DMS53 treated with DMSO at 0.1 percent for 48 hours (cell line): ENCODE measurements at regions not wholly inside any gene's neighbourhood (a gene's known extent, or its start where the extent isn't known, plus 50 kb on each side); places are given as distances from the start of the nearest gene placed in this dataset.
A peak's percentile ranks its signal among the peaks of the same experiment; 100 is the strongest.
"Not testable (repeated sequence)": the region's sequence is repeated elsewhere in the genome, so short reads cannot be mapped to it uniquely, and the experiment has no call there.

Experiments used
- DNase-seq: peaks from one replicate; lab custom pipeline; 2025; ENCODE audit not compliant: unreplicated experiment; lab: John Stamatoyannopoulos, UW

GRCh38 chr6:166703149-166703710 lies 76.2 kb upstream of the RPS6KA2 start:
- DNase-seq, result no peak

DNA sequence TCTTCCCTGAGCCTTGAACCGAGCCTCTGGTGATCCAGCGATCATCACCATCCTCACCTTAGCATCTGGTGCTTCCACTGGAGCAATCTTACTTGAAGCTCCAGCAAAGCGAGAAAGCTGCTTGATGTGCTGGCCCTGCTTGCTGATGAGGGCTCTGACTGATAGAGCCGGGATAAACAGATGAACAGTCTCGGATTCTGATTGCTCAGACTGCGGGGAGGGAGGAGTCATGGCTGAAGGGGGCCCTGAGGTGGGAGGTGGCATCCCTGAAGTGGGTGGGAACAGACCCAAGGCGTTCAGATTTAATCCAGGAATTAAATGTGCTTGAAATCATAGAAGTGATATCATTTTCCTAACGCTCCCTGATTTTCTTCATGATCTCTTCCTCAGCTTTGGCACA lies 74.4 kb upstream of the RPS6KA2 start:
- DNase-seq, result not testable (repeated sequence)

GRCh38 chr6:166700871-166701270 lies 73.8 kb upstream of the RPS6KA2 start:
- not testable (repeated sequence) for DNase-seq

DNA sequence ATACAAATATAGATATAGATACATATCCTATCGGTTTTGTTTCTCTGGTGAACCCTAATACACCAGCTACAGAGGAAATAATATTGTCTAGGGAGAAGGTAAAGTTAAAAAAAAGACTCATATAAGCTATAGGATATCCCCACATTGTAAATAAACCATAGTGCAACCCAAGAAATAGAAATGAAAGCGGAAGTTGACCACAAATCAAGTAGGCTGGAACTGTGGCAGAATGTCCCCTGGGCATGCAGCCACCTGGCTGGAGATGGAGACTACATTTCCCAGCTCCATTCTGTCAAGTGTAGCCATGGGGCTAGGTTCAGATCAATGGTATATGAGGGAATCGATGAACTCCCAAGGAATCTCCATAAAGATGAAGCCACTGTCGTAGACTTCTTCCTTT lies 70.1 kb upstream of the RPS6KA2 start:
- DNase-seq, result no peak

- DNase-seq, result no peak
These were observed 66.8 kb upstream of the RPS6KA2 start for GRCh38 chr6:166693880-166694279.

DNA sequence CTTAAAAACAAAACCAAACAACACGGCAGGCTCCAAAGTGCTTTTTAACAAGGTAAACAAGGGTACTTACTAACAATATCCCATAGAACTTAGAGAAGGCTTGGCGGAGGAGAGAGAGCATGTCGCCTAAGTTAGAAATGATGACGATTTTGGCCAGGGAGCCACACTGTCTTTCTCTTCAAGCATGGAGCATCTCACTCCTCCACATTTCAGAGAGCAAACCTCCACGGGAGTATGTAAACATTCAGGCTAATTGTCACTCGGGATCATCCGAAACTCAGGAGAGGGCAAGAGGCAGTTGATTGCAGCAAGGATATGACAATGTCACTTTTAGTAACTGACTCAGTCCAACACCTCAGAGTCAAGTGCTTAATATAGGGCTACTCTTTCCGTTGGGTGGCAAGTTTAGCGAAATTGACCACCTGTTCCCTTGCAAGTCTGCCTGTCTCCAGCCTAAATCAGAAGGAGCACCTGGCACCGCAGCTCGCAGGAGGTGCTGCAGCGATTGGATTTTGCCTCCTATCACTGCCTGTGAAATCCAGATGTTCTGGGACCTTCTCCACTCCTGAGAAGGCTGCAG lies 65.8 kb upstream of the RPS6KA2 start:
- no peak for DNase-seq

GRCh38 chr6:166691746-166692145 lies 64.7 kb upstream of the RPS6KA2 start:
- no peak for DNase-seq

DNA sequence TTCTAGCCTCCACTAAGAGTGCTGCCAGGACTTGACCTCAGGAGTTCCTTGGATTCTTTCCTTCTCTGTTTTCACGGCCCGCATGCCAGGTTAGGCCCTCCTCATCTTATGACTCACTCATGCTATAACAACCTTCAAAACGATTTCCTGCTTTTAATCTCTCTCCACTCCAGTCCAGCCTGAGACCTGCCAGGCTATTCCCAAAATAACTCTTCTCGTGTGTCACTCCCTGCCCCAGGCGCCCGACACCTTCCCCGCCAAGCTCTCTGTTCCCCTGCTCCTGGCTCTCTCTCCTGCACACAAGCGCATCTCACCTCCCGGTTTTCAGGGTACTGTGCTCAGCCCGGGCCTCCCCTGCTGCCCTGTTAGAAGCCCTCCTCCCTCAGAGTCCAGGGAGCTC lies 64.1 kb upstream of the RPS6KA2 start:
- peak; percentile 17 for DNase-seq

GRCh38 chr6:166689687-166690086 lies 62.6 kb upstream of the RPS6KA2 start:
- DNase-seq, result no peak

- no peak for DNase-seq
These were observed 61.9 kb upstream of the RPS6KA2 start for GRCh38 chr6:166688901-166689300.

- no peak for DNase-seq
These were observed 60.8 kb upstream of the RPS6KA2 start for GRCh38 chr6:166687879-166688205.

DNA sequence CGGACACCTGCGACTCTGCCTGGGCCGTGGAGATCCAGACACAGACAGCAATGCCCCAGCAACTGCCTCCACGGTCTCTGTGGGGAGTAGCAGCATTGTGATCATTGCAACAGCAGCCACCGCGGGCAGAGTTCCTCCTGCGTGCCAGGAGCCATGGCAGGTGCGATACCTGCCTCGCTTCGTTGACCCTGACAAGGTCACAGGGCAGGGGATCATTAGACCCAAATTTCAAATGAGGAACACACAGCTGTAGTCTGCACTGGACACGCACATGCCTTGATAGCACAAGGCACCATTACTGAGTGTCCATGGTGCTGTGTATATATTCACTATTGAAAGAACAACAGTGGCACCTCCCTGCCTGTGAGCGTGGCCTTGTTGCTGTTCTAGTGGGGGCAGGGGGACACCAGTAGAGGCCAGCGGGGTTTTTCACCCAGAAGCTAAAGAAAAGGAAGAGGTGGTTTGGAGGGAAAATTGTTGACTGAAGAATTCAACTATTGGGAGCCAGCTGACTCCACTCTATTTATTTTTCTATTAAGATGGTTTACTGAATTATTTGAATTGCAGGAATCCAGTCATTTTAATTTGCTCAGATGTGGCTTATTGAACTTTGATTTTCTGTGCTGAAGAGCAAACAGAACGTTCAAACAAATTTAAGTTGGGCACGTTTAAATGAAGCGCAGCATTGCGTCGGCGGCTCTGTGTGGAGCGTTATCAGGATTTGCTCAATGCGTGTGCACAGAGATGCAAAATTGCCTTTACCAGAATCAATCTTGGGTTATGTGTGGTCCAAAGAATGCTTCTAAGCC lies 60.2 kb upstream of the RPS6KA2 start:
- no peak for DNase-seq

- DNase-seq, result no peak
These were observed 59.3 kb upstream of the RPS6KA2 start for GRCh38 chr6:166686317-166686716.

GRCh38 chr6:166684866-166685265 lies 57.8 kb upstream of the RPS6KA2 start:
- no peak for DNase-seq

DNA sequence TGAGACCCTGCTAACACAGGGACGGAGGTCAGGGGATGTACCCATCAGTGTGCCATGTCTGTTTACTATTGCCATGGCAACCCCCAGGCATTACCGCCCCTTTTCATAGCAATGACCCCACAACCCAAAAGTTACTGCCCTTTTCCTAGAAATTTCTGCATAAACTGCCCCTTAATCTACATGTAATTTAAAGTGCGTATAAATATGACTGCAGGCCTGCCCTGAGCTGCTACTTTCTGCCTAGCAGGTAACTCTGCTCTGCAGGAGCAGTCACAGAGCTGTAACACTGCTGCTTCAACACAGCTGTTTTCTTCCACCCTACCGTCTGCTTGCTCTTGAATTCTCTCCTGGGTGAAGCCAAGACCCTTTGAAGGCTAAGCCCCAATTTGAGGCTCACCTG lies 57.1 kb upstream of the RPS6KA2 start:
- no peak for DNase-seq

- DNase-seq, result no peak
These were observed 56.4 kb upstream of the RPS6KA2 start for GRCh38 chr6:166683477-166683876.

DNA sequence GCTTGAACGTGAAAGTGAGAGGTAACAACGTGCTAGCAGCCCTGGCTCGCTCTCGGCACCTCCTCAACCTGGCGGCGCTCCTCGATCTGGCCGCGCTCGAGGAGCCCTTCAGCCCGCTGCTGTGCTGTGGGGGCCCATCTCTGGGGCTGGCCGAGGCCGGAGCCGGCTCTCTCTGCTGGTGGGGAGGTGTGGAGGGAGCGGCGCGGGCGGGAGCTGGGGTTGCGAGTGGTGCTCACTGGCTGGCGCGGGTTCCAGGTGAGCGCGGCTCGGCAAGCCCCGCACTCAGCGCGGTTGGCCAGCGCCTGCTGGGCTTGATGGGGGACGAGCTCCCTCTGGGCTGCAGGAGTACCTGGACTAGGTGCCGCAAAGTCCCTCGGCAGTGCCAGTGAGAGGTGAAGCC lies 52.5 kb upstream of the RPS6KA2 start:
- no peak for DNase-seq

DNA sequence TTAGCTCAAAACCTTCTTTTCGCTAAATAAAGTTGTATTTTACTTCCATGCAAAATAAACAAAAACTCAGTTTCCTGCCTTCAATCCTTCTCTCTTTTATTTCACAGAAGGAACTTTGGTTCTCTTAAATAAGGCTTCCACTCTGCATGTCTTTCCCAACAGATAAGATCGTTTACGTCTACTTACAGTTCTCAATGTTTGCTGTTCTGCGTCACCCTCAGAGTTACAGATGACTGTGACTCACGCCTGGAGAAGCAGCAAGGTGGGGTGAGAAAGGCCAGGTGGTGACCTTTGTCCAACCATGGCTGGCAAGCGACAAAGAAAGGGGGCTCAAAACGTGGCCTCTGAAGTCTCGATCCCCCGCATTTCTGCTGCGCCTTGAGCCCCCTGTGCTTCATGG lies 51.4 kb upstream of the RPS6KA2 start:
- peak; percentile 65 for DNase-seq

DNA sequence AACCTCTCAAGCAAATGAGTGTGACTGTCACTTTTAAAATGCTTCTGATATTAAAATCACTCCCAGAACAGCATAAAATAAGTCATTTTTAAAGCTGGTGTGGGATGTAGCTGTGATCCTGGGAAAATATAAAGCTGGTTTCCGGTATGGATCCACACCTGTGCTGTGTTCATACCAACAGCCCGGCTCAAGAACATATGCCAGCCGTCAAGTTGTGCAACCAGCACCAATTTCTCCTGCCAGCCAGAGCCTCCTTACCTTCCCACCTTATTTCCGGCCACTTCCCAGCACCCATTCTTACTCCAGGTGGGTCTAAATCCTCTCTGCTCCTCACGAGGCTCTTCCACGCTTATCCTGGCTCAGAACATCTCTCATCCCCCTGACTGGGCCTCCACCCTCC lies 50.9 kb upstream of the RPS6KA2 start:
- no peak for DNase-seq
